ENCODE measurements at regions not wholly inside any gene's neighbourhood (a gene's known extent, or its start where the extent isn't known, plus 50 kb on each side); places are given as distances from the start of the nearest gene placed in this dataset.
"Not testable (repeated sequence)": the region's sequence is repeated elsewhere in the genome, so short reads cannot be mapped to it uniquely, and the experiment has no call there.

DNA sequence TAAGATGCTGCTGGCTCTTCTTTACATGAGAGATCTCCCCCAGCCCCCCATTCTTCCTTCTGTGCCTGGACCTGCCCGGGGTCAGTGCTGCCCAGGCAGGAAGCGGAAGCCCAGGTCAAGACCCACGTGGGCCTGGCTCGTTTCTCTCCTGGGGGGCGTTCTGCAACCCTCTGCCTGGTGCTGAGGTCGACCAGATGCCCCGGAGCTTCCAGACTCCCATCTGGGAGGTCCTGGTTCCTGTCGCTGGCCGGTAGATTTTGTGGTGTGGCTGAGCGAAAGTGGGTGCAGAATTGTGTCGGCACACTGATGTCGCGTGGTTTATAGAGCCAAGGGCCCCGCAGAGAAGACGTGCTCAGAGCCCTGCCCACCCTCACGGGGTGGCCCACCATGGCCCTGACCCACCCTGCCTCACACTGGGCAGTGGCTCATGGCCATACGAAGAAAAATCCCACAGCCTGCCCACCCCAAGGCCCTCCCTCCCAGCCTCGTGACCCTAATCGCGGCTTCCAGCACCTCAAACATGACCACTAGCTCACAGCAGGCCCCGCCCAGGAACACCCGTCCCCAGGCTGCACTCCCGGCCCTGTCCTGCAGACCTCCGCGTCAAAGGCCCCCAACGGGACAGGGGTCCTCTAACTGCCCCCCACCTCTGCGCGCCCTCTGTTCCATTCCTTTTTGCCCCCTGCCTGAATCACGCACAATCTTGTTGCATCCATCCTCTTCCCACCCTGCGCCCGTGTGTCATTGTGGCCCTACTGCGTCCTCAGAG is 443.2 kb upstream of the ZNF722 start:
- ATAC-seq (ENCODE audit: poor library complexity); DNase-seq; intact Hi-C loops (cut with DNase I): not testable (repeated sequence)

DNA sequence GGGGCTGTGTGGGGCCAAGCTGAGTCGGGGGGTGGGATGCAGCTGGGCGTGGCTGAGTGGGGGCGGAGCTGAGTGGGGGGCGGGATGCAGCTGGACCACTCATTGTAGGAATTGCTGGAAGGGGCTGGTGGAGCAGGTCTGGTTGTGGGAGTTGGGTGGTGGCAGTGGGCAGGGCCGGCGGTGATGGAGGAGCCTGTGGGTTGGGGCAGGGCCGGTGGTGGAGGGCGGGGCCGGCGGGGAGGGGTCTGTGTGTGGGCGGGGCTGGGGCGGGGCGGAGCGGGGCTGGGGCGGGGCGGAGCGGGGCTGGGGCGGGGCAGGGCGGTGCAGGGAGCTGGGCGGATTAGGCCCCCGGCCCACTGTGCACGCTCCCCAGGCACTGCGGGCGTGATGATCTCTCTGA is 442.4 kb upstream of the ZNF722 start:
- intact Hi-C loops (cut with DNase I); DNase-seq; ATAC-seq (ENCODE audit: poor library complexity): not testable (repeated sequence)

DNA sequence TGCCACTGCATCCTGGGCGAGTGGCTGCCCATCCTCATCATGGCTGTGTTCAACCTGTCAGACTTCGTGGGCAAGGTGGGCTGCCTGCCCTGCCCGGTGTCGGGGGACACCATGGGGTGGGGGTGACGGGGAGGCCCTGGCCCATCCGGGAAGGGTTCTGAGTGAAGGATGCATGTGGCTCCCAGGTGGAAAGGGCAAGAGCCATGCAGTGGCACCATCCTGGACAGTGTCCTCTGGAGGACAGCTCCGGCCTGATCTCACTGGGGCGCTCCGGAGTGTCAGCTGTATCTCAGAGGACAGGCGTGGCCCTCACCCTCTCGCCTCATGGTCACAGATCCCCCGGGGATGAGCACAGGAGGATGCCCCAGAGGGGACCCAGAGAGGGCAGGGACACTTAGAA is 439.6 kb upstream of the ZNF722 start:
- ATAC-seq (ENCODE audit: poor library complexity); DNase-seq; intact Hi-C loops (cut with DNase I): not testable (repeated sequence)

DNA sequence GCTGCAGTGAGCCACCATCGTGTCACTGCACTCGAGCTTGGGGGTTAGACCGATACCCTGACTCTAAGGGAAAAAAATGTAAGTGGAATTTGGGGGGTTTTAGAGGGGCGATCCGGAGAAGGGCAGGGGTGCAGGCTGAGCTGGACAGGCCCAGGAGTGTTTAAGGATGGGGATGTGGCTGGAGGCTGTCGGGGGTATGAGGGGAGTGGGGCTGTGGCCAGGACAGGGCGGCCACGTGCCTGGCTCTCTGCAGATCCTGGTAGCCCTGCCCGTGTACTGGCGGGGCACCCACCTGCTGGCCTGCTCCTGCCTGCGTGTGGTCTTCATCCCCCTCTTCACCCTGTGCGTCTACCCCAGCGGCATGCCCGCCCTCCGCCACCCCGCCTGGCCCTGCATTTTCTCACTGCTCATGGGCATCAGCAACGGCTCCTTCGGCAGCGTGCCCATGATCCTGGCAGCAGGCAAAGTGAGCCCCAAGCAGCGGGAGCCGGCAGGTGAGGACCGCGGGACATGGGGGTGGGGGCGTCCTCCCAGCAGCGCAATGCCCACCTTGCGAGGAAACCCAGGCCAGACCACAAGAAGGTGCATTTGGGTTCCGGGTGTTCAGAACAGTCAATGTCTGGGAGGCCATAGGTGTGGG is 438.7 kb upstream of the ZNF722 start:
- DNase-seq; intact Hi-C loops (cut with DNase I): not testable (repeated sequence)

DNA sequence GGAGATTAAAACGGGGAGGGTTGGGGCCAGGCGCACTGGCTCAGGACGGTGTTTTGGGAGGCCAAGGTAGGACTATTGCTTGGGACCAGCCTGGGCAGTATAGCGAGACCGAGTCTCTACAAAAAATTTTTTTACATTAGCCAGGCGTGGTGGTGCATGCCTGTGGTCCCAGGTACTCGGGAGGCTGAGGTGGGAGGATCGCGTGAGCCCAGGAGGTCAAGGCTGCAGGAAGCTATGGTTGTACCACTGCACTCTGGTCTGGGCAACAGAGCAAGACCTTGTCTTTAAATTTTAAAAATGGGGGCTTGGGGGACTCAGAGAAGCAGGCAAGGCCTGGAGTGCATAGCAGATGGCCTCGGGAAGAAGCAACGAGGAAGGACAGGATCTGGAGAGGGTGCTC is 436.7 kb upstream of the ZNF722 start:
- intact Hi-C loops (cut with DNase I); ATAC-seq (ENCODE audit: poor library complexity): not testable (repeated sequence)

More for the DNA sequence above, 438.7 kb upstream of the ZNF722 start:
- ATAC-seq (ENCODE audit: poor library complexity): not testable (repeated sequence)

DNA sequence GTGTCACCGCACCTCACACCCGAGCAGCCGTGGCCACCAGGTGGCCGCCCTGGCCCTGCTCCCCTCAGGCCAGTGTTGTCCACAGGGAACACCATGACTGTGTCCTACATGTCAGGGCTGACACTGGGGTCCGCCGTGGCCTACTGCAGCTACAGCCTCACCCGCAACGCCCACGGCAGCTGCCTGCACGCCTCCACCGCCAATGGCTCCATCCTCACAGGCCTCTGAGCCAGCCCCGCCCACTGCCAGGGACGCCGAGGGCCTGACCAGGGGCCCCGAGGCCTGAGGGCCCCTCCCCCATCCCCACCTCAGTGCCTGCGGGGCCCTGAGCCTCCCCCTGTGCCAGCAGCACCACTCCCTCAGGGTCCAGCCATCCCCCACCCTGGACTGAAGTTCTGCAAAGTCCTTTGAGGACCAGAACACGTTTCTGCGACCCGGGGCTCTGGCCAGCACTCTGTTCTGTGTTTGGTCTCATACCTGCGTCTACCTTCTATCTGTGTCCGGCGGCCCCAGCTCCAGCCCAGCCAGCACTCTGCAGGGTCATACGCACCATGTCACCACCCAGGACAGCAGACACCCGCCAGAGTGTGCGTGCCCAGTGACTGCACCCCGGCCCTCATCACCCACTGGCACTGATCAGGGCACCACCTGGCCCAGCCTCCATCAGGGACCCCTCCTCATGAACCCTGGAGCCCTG is 436.1 kb upstream of the ZNF722 start:
- ATAC-seq (ENCODE audit: poor library complexity); DNase-seq; intact Hi-C loops (cut with DNase I): not testable (repeated sequence)

More for the DNA sequence above, 436.7 kb upstream of the ZNF722 start:
- not testable (repeated sequence) for DNase-seq

DNA sequence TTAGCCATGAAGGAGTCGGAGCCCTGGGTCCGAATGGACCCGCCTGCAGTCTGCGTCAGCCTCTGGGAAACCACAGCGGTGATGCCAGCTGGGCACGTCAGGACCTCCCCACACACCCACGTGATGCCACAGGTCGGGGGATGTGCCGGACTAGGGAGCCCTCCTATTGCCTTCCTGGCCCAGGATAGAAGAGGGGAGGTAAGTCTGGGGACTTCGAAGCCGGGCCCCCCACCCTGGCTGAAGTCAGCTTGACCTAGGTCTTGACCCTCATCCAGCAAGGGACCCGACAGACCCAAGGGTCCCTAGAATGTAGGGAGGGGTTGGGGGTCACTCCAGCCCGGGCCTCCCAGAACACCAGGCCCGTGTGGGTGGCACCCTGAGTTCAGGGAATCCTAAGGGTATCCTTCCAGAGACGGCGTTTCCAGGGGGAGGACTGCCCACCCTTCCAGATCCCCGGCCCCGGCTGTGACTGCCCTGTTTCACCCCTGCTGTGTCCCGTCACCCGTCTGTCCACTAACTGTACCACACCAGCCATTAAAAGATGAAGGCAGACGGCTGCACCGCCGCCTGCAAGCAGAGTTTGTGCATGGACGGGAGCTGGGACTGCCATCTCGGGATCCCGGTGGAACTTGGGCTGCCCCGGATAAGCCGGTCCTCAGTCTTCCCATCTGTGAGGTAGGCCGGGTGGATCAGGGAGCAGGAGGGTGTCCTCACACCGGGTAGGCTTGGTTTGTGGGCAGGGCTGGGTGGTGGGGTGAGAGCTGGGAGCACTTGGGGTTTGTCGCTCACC is 435.3 kb upstream of the ZNF722 start:
- DNase-seq; intact Hi-C loops (cut with DNase I); ATAC-seq (ENCODE audit: poor library complexity): not testable (repeated sequence)

DNA sequence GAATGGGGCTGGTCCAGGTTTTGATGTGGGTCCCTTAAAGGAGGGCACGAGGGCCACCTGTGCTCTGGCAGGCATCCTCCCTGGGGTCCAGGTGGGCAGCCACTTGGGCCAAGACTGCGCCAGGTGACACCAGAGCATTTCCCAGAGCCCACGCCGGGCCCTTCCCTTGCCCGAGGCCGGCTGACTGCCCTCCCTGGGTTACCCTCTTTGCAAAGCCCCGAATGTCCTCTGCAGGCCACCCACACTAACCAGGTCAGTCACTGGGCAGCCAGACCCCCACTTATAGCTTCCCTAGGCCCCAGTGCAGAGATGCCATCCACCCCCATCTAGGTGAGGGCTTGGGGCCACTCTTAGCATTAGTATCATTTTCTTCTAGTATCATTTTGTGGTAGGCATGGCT is 433.8 kb upstream of the ZNF722 start:
- DNase-seq; ATAC-seq (ENCODE audit: poor library complexity); intact Hi-C loops (cut with DNase I): not testable (repeated sequence)

DNA sequence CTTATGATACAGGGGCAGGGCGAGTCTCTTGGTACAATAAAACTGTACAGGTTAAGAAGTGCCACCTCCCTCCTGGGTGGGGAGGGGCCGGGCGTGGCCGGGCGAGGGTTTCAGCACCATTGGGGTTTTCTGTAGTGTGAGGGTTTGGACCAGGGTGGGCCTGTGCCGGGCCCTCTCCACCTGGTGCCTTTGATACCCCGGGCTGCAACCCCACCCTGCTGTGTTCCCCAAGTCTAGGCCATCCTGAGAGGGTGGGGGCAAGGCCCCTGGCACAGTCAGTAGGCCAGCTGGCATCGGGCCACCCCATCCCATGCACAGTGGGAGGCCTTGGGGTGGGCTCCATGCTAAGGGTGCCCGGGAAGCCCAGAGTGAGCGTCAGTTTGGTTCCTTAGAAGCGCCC is 431.8 kb upstream of the ZNF722 start:
- ATAC-seq (ENCODE audit: poor library complexity); intact Hi-C loops (cut with DNase I); DNase-seq: not testable (repeated sequence)

DNA sequence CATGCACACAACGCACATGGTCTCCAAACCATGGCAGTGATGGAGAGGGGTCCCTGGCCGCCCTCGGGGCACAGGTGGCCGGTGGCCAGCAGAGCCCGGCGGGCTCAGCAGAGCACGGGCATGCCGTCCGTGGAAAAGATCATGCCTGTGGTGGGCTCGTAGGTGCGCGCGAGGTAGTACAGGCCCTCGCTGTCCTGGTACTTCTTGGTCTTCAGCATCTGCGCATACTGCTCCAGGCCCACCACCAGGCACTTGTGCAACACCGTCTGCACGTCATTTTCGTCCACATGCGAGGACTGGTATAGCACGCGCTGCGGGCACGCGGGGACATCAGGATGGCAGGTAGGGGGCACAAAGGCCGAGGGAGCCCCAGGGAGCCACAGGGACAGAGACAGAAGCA is 431.0 kb upstream of the ZNF722 start:
- DNase-seq; ATAC-seq (ENCODE audit: poor library complexity); intact Hi-C loops (cut with DNase I): not testable (repeated sequence)

DNA sequence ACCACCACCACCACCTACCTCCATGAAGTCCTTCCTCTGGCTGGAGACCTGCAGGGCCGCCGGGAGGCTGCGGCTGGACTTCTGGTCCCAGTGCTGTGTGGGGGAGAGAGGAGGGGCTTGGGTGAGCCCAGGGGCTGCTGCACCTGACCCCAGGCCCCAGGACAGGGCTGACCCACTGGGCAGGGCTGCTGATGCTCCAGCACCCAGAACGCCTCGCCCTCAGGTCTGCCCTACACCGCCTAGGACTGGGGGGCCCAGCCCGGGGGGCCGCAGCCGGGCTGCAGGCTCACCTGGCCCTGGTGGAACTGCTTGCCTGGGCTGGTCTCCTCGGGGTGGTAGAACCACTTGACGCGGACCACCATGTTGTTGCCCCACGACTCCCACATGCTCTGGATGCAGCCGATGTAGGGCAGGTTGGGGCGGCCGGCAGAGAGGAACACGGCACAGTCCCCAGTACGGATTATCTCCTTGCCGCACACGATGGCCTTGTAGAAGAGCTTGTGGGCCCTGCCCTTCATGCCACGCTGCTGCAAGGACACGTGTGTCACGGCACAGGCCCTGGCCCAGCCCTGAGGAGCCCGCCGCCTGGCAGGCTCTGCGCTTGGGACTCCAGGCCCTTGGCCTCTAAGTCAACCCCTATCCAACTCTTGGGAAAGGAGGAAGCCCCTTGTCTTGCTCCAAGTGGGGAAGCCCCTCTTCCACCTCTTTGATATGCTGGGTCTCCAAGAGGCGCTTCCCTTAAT is 429.9 kb upstream of the ZNF722 start:
- intact Hi-C loops (cut with DNase I); ATAC-seq (ENCODE audit: poor library complexity); DNase-seq: not testable (repeated sequence)

DNA sequence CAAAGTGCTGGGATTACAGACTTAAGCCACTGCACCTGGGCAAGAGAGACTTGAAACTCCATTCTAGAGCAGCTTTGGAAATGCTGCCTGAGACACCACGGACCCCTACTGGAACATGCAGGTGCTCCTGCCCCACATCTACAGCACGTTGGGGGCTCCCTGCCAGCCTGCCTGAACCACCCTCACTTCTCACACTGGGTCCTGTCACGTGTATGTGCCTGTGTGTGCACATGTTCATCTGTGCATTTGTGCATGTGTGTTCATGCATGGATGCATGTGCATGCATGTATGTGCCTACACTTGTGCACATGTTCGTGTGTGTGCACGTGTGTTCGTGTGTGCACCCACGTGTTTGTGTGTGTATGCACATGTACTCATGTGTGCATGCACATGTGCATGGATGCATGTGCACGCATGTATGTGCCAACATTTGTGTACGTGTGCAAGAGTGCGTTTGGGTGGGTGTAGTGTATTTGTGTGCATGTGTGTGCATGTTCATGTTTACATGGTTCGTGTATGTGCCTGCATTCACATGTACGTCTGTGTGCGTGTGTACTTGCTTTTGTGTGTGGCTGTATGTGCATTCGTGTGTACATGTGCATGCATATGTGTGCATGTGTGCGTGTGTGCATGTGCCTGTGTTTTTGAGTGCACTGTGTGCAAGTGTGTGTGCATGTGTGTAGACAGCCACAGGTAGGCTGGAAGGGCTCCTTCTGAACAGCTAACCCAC is 428.1 kb upstream of the ZNF722 start:
- DNase-seq; ATAC-seq (ENCODE audit: poor library complexity); intact Hi-C loops (cut with DNase I): not testable (repeated sequence)

DNA sequence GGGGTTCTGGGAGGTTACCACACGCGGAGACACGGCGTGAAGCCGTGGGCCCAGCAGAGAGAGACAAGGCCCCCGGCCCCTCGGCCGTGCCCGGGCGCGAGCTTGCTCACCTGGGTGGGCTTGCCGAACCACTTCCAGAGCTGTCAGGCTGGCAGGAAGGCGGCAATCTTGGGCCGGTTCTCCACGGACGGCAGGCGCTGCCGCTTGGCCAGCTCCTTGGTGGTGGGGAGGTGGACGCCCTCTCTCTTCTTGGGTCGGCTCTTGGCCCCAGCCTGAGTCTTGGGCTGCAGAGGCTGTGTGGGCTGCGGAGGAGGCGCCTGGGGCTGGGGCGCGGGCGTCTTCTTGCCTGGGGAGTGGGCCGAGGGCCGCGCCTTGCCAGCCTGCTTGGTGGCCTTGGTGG is 426.5 kb upstream of the ZNF722 start:
- DNase-seq; ATAC-seq (ENCODE audit: poor library complexity); intact Hi-C loops (cut with DNase I): not testable (repeated sequence)

DNA sequence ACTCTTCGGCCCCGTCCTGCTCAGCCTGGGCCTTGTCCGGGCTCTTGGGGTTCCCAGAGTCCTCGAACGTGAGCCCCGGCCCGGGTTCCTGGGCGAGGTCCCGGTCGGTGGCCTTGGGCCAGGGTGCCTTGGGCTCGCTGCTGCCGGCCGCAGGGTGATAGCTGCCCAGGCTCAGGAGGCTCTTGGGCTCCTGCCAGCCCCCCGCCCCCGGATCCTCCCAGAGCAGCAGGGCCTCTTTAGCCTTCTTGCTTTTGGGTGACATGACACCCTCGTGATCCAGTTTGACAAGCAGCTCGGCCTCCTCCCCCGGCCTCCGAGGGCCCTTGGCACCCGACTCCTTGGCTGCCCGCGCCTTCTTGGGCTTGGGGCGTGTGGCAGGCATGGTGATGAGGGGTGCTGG is 425.7 kb upstream of the ZNF722 start:
- DNase-seq; intact Hi-C loops (cut with DNase I); ATAC-seq (ENCODE audit: poor library complexity): not testable (repeated sequence)

DNA sequence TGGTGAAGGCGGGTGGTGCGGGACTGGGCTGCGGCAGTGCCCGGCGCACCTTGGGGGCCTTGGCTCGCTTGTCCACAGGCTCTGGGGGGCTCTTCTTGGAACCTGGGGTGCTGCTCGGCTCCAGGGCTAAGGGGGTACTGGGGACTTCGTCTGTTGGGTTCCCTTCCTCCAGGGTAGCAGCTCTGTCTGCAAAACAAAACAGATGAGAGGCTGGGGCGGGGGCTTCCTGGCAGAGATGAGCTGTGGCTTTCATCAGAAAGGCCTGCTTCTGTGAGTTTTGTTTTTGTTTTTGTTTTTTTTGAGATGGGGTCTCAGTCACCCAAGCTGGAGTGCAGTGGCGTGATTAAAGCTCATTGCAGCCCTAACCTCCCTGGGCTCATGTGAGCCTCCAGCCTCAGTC is 425.2 kb upstream of the ZNF722 start:
- ATAC-seq (ENCODE audit: poor library complexity); intact Hi-C loops (cut with DNase I); DNase-seq: not testable (repeated sequence)

DNA sequence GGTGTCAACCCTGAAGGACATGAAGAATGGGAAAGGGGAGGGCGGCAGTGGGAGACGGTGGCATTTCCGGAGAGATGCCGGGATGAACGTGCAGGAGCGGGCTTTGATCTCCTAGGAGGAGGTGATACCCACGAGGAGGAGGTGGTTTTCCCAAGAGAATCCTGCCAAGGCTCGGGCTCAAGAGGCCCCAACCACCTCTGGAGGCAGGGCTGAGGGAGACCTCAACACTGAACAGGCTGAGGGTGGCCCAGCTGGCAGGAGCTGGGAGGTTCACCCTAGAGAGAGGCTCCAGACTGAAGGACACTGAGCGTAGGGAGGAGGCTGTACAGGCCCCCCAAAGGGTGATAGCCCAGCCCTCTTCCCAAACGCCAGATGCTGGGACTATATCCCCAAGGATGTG is 422.2 kb upstream of the ZNF722 start:
- intact Hi-C loops (cut with DNase I); DNase-seq; ATAC-seq (ENCODE audit: poor library complexity): not testable (repeated sequence)

DNA sequence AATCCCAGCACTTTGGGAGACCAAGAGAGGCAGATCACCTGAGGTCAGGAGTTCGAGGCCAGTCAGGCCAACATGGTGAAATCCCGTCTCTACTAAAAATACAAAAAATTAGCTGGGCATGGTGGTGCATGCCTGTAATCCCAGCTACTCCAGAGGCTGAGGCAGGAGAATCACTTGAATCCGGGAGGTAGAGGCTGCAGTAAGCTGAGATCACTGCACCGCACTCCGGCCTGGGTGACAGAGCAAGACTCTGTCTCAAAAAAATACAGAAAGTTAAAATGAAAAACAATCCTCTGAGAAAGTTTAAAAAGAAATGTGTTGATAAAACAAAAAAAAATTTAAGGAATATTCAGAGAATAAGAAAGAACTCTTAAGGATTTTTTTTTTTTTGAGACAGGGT is 421.6 kb upstream of the ZNF722 start:
- ATAC-seq (ENCODE audit: poor library complexity); intact Hi-C loops (cut with DNase I); DNase-seq: not testable (repeated sequence)

Data from Right ventricle myocardium superior (tissue), 1 donor.